Tibial artery (tissue), 4 donors: ENCODE measurements at regions not wholly inside any gene's neighbourhood (a gene's known extent, or its start where the extent isn't known, plus 50 kb on each side); places are given as distances from the start of the nearest gene placed in this dataset.
A peak's percentile ranks its signal among the peaks of the same experiment; 100 is the strongest.
"Not testable (repeated sequence)": the region's sequence is repeated elsewhere in the genome, so short reads cannot be mapped to it uniquely, and the experiment has no call there.

Experiments used
- DNase-seq, 2 donors: peaks; one replicate each; pipeline ENCODE4 v3.0.0-alpha.2; 2019
- H3K27ac ChIP-seq, 2 donors: fragments of 200-600 bp; sonication (generic) in 1 of 2; 1 replicate in 1 of 2; 2 replicates in 1 of 2; pipeline ENCODE4 v1.5.1; 2018 to 2019; ENCODE audit warnings: mild to moderate bottlenecking in 1 of 2
- H3K27me3 ChIP-seq, 2 donors: fragments of 200-600 bp; sonication (generic) in 1 of 2; one replicate each; pipeline versions ENCODE4 v1.5.1 to v1.6.0; 2016 to 2019
- H3K36me3 ChIP-seq, 3 donors: fragments of 200-600 bp; sonication (generic) in 2 of 3; one replicate each; pipeline ENCODE4 v1.5.1; 2016 to 2019; ENCODE audit warnings: mild to moderate bottlenecking in 2 of 3
- H3K4me1 ChIP-seq, 4 donors: fragments of 200-600 bp; sonication (generic) in 2 of 4; 1 replicate in 3 of 4; 2 replicates in 1 of 4; pipeline ENCODE4 v1.5.1; 2016 to 2019
- H3K4me3 ChIP-seq, 2 donors: fragments of 200-600 bp; sonication (generic) in 1 of 2; 1 replicate in 1 of 2; 2 replicates in 1 of 2; pipeline ENCODE4 v1.5.1; 2018 to 2019; ENCODE audit warnings: mild to moderate bottlenecking in 2 of 2
- H3K9me3 ChIP-seq, 3 donors: fragments of 200-600 bp; sonication (generic) in 1 of 3; one replicate each; pipeline ENCODE4 v1.5.1; 2016 to 2019
- CTCF ChIP-seq, 2 experiments: fragments of 200-600 bp in 1 of 2; fragments of 450-650 bp in 1 of 2; IDR thresholded peaks; one replicate each; pipeline ENCODE4 v1.5.1; 2017 to 2019; ENCODE audit warnings: antibody characterized with exemption in 2 of 2, mild to moderate bottlenecking in 1 of 2, moderate library complexity in 1 of 2
- intact Hi-C: fragments of 100-400 bp; cut with DNase I; formaldehyde crosslinking; loops from one replicate; pipeline ENCODE4 v1.15.0; 2023; ENCODE audit warnings: low total_unique reads

GRCh38 chr17:77618173-77618572 lies 340.3 kb upstream of the TNRC6C start:
- peak in 1 of 2 donors; percentile 29 for DNase-seq
- Histone ChIP-seq H3K36me3 (no peaks in the 10 kb centered on the region), H3K9me3 (no peaks in the 10 kb centered on the region), H3K27ac (no peak overlapping the region), H3K27me3 (no peaks in the 10 kb centered on the region), H3K4me3 (no peak overlapping the region), H3K4me1 (peaks cover 0 to 25% (median 12%) of the 10 kb centered on the region in 4 donors)
- intact Hi-C loops: no loop called here
- no peak for TF ChIP-seq CTCF (IDR thresholded peaks at IDR 0.05)

- no peaks in the 10 kb centered on the region for H3K27me3 ChIP-seq
- intact Hi-C loops: no loop called here
- no peaks in the 10 kb centered on the region for H3K36me3 ChIP-seq
- H3K4me1 ChIP-seq: peaks cover 0 to 25% (median 12%) of the 10 kb centered on the region in 4 donors
- no peak overlapping the region for H3K27ac ChIP-seq
- H3K9me3 ChIP-seq: no peaks in the 10 kb centered on the region
- no peak for DNase-seq
- no peak for TF ChIP-seq CTCF (IDR thresholded peaks at IDR 0.05)
- H3K4me3 ChIP-seq: no peak overlapping the region
Measured at GRCh38 chr17:77618731-77619130, 339.8 kb upstream of the TNRC6C start.

GRCh38 chr17:77619326-77619725 lies 339.2 kb upstream of the TNRC6C start:
- no peaks in the 10 kb centered on the region for H3K36me3 ChIP-seq
- no peaks in the 10 kb centered on the region for H3K9me3 ChIP-seq
- no peaks in the 10 kb centered on the region for H3K27me3 ChIP-seq
- no peak for DNase-seq
- no peak for TF ChIP-seq CTCF (IDR thresholded peaks at IDR 0.05)
- intact Hi-C loops: no loop called here
- peak overlapping the region in 1 of 2 donors; percentile 9 for H3K27ac ChIP-seq
- H3K4me3 ChIP-seq: no peak overlapping the region
- H3K4me1 ChIP-seq: peaks cover 0 to 25% (median 12%) of the 10 kb centered on the region in 4 donors

GRCh38 chr17:77619851-77620250 lies 338.7 kb upstream of the TNRC6C start:
- no peak for TF ChIP-seq CTCF (IDR thresholded peaks at IDR 0.05)
- peaks cover 0 to 25% (median 12%) of the 10 kb centered on the region in 4 donors for H3K4me1 ChIP-seq
- no peaks in the 10 kb centered on the region for H3K36me3 ChIP-seq
- no peaks in the 10 kb centered on the region for H3K27me3 ChIP-seq
- H3K4me3 ChIP-seq: no peak overlapping the region
- intact Hi-C loops: no loop called here
- DNase-seq: no peak
- H3K27ac ChIP-seq: peak overlapping the region; percentile 9 to 22
- no peaks in the 10 kb centered on the region for H3K9me3 ChIP-seq

- no peak overlapping the region for H3K4me3 ChIP-seq
- no peaks in the 10 kb centered on the region for H3K27me3 ChIP-seq
- no peak for TF ChIP-seq CTCF (IDR thresholded peaks at IDR 0.05)
- H3K36me3 ChIP-seq: no peaks in the 10 kb centered on the region
- peaks cover 0 to 22% (median 11%) of the 10 kb centered on the region in 4 donors for H3K4me1 ChIP-seq
- intact Hi-C loops: no loop called here
- no peaks in the 10 kb centered on the region for H3K9me3 ChIP-seq
- H3K27ac ChIP-seq: peak overlapping the region; percentile 3 to 22
- DNase-seq: no peak
Measured at GRCh38 chr17:77620282-77620681, 338.2 kb upstream of the TNRC6C start.

GRCh38 chr17:77622084-77622483 lies 336.4 kb upstream of the TNRC6C start:
- DNase-seq, H3K36me3 ChIP-seq, H3K27me3 ChIP-seq, intact Hi-C loops, H3K27ac ChIP-seq, H3K4me3 ChIP-seq, H3K4me1 ChIP-seq, H3K9me3 ChIP-seq: not testable (repeated sequence)
